Caco-2 (cell line): ENCODE measurements at regions not wholly inside any gene's neighbourhood (a gene's known extent, or its start where the extent isn't known, plus 50 kb on each side); places are given as distances from the start of the nearest gene placed in this dataset.
A peak's percentile ranks its signal among the peaks of the same experiment; 100 is the strongest.

Source experiments
- BruUV-seq: library from RNA; stranded (reverse); fragments of 400-500 nt; replicated peaks from 2 replicates; lab custom pipeline; 2021; lab: Mats Ljungman, UMichigan
- CTCF ChIA-PET: fragments of 300-600 bp; sonication (Branson Sonifier 250); formaldehyde crosslinking; loops from one replicate; lab custom pipeline; 2022; ENCODE audit warnings: antibody characterized with exemption; lab: Charles Lee
- POLR2A ChIA-PET: fragments of 300-600 bp; sonication (Branson Sonifier 250); formaldehyde crosslinking; loops from one replicate; lab custom pipeline; 2022; ENCODE audit warnings: antibody characterized with exemption; lab: Charles Lee
- DNase-seq, 2 experiments: peaks; one replicate each; pipeline versions ENCODE4 v3.0.0 to v3.0.0-alpha.2; 2020 to 2022
- H3K27me3 ChIP-seq: replicated peaks from 2 replicates; pipeline ENCODE4 v1.6.0; 2011; ENCODE audit warnings: low read length; ENCODE audit not compliant: control insufficient read depth, insufficient read depth
- H3K36me3 ChIP-seq: 2 replicates; pipeline ENCODE4 v1.5.1; 2011; ENCODE audit warnings: low read length; ENCODE audit not compliant: control insufficient read depth, insufficient read depth
- H3K4me1 ChIP-seq: fragments of 250-450 bp; sonication (Bioruptor Pico); 2 replicates; pipeline ENCODE4 v1.5.1; 2020; ENCODE audit warnings: mild to moderate bottlenecking
- H3K4me3 ChIP-seq: 2 replicates; pipeline ENCODE4 v1.5.1; 2011; ENCODE audit warnings: low read depth, mild to moderate bottlenecking, control low read depth, low read length
- H3K9me3 ChIP-seq: fragments of 250-450 bp; sonication (Bioruptor Pico); 2 replicates; pipeline ENCODE4 v1.5.1; 2020; ENCODE audit warnings: mild to moderate bottlenecking, moderate library complexity
- H3K27ac Mint-ChIP-seq: one replicate; pipeline ENCODE4 v1.8.0; 2022; ENCODE audit warnings: mixed read lengths; ENCODE audit not compliant: unreplicated experiment
- H3K27me3 Mint-ChIP-seq: one replicate; pipeline ENCODE4 v1.8.0; 2022; ENCODE audit warnings: mixed read lengths; ENCODE audit not compliant: insufficient read depth, unreplicated experiment
- H3K36me3 Mint-ChIP-seq: one replicate; pipeline ENCODE4 v1.8.0; 2022; ENCODE audit warnings: mild to moderate bottlenecking, mixed read lengths; ENCODE audit not compliant: insufficient read depth, unreplicated experiment
- H3K4me1 Mint-ChIP-seq: one replicate; pipeline ENCODE4 v1.8.0; 2022; ENCODE audit warnings: low read depth, mixed read lengths; ENCODE audit not compliant: unreplicated experiment
- H3K4me3 Mint-ChIP-seq: one replicate; pipeline ENCODE4 v1.8.0; 2022; ENCODE audit warnings: mild to moderate bottlenecking, moderate library complexity, mixed read lengths; ENCODE audit not compliant: unreplicated experiment
- H3K9me3 Mint-ChIP-seq: one replicate; pipeline ENCODE4 v1.8.0; 2022; ENCODE audit warnings: mixed read lengths; ENCODE audit not compliant: unreplicated experiment
- intact Hi-C: fragments of 100-400 bp; cut with micrococcal nuclease; formaldehyde crosslinking; loops from one replicate; pipeline ENCODE4 v1.10.0; 2022; ENCODE audit not compliant: unreplicated experiment
- TF ChIP-seq, protein P1 (sequence below), 2 experiments: fragments of 200-600 bp in 1 of 2; IDR thresholded peaks; 1 replicate in 1 of 2; 2 replicates in 1 of 2; pipeline versions ENCODE4 v1.5.1 to v1.8.0; 2011 to 2022; ENCODE audit warnings: antibody characterized with exemption in 1 of 2, control low read depth in 1 of 2, inconsistent platforms in 1 of 2, low read depth in 1 of 2, low read length in 1 of 2, mild to moderate bottlenecking in 1 of 2, moderate library complexity in 1 of 2; ENCODE audit not compliant: insufficient read depth in 1 of 2, severe bottlenecking in 1 of 2, unreplicated experiment in 1 of 2

DNA sequence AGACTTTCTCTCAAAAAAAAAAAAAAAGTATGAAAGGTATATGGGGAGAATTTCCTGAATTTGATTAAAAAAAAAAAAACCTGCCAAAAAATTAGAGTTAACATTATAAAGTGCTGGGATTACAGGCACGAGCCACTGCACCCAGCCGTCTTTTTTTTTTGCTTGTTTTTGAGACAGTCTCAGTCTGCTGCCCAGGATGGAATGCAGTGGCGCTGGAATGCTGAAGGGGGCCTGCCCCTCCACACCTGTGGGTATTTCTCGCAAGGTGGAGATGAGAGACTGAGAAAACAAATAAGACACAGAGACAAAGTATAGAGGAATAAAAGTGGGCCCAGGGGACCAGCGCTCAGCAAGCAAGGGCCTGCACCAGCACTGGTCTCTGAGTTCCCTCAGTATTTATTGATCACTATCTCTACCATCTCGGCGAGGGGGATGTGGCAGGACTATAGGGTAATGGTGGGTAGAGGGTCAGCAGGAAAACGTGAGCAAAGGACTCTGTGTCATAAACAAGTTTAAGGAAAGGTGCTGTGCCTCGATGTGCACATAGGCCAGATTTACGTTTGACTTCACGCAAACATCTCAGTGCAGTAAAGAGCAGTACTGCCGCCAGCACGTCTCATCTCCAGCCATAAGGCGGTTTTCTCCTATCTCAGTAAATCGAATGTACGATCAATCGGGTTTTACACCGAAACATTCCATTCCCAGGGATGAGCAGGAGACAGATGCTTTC is 117.2 kb downstream of the GOSR1 start:
- no peak overlapping the region for H3K4me3 ChIP-seq
- TF ChIP-seq, protein P1, sequence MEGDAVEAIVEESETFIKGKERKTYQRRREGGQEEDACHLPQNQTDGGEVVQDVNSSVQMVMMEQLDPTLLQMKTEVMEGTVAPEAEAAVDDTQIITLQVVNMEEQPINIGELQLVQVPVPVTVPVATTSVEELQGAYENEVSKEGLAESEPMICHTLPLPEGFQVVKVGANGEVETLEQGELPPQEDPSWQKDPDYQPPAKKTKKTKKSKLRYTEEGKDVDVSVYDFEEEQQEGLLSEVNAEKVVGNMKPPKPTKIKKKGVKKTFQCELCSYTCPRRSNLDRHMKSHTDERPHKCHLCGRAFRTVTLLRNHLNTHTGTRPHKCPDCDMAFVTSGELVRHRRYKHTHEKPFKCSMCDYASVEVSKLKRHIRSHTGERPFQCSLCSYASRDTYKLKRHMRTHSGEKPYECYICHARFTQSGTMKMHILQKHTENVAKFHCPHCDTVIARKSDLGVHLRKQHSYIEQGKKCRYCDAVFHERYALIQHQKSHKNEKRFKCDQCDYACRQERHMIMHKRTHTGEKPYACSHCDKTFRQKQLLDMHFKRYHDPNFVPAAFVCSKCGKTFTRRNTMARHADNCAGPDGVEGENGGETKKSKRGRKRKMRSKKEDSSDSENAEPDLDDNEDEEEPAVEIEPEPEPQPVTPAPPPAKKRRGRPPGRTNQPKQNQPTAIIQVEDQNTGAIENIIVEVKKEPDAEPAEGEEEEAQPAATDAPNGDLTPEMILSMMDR (IDR thresholded peaks at IDR 0.05; ENCODE audit: insufficient read depth in 1 of 2, low read depth in 1 of 2, low read length in 1 of 2, severe bottlenecking in 1 of 2, unreplicated experiment in 1 of 2): no peak
- POLR2A ChIA-PET: no interaction called here
- no peaks in the 10 kb centered on the region; the same call in 1 of the 2 replicates for H3K9me3 ChIP-seq
- intact Hi-C loops: no loop called here
- CTCF ChIA-PET: no interaction called here
- Mint-ChIP-seq H3K36me3 (no peaks in the 10 kb centered on the region), H3K27ac (no peak overlapping the region), H3K9me3 (peaks cover 9% of the 10 kb centered on the region), H3K4me1 (peaks cover 24% of the 10 kb centered on the region), H3K4me3 (no peak overlapping the region), H3K27me3 (no peaks in the 10 kb centered on the region)
- no TSS peak for BruUV-seq
- no peaks in the 10 kb centered on the region for H3K36me3 ChIP-seq
- peak in 1 of 2 experiments; percentile 21 for DNase-seq
- H3K4me1 ChIP-seq: peaks cover 7% of the 10 kb centered on the region; the same call in 1 of the 2 replicates
- H3K27me3 ChIP-seq: no peaks in the 10 kb centered on the region

DNA sequence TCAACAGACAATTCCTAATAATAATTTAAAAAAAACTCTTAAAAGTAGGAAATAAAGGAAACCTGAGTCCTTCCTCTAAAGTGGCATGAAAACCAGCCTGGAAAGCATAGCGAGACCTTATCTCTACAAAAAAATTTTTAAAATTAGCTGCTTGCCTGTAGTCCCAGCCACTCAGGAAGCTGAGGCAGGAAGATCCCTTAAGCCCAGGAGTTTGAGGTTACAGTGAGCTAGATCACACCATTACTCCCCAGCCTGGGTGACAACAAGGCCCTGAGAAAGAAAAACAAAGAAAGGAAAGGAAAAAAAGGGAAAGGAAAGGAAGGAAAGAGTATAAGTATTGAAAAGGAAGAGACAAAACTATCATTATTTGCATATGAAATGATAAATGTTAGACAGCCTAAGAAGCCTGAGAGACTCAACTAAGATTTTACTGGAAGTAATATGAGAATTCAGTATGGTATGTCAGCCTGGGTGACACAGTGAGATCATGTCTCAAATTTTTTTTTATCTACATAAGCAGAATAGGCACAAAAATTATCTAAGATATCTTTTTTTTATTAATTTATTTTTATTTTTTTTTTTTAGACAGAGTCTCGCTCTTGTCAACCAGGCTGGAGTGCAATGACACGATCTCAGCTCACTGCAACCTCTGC is 113.0 kb downstream of the GOSR1 start:
- Mint-ChIP-seq H3K27me3 (no peaks in the 10 kb centered on the region), H3K9me3 (peaks cover 4% of the 10 kb centered on the region), H3K4me1 (peaks cover 24% of the 10 kb centered on the region), H3K4me3 (no peak overlapping the region), H3K36me3 (no peaks in the 10 kb centered on the region), H3K27ac (no peak overlapping the region)
- H3K4me3 ChIP-seq: no peak overlapping the region
- no peaks in the 10 kb centered on the region for H3K36me3 ChIP-seq
- no peaks in the 10 kb centered on the region for H3K27me3 ChIP-seq
- DNase-seq: no peak
- 0 out of 2 replicates have a peak, but pooled peaks cover 8% of the 10 kb centered on the region for H3K4me1 ChIP-seq
- no TSS peak for BruUV-seq
- intact Hi-C loops: no loop called here
- ChIA-PET CTCF (no interaction called here), POLR2A (no interaction called here)
- no peaks in the 10 kb centered on the region for H3K9me3 ChIP-seq
- TF ChIP-seq, protein P1 (IDR thresholded peaks at IDR 0.05; ENCODE audit: insufficient read depth in 1 of 2, low read depth in 1 of 2, low read length in 1 of 2, severe bottlenecking in 1 of 2, unreplicated experiment in 1 of 2): no peak

DNA sequence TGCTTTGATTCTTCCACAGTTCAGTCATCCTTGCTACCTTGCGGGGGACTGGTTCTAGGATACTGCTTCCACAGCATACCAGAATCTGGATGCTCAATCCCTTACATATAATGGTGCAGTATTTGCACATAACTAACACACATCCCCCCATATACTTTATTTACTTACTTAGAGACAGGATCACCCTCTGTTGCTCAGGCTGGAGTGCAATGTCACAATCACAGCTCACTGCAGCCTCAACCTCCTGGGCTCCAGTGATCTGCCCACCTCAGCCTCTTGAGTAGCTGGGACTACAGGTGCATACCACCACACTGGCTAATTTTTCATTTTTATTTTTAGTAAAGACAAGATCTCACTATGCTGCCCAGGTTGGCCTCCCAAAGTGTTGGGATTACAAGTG is 112.2 kb downstream of the GOSR1 start:
- no TSS peak for BruUV-seq
- Mint-ChIP-seq H3K27ac (no peak overlapping the region), H3K36me3 (no peaks in the 10 kb centered on the region), H3K9me3 (no peaks in the 10 kb centered on the region), H3K4me3 (no peak overlapping the region), H3K4me1 (peaks cover 22% of the 10 kb centered on the region), H3K27me3 (no peaks in the 10 kb centered on the region)
- no peak overlapping the region for H3K4me3 ChIP-seq
- TF ChIP-seq, protein P1 (IDR thresholded peaks at IDR 0.05; ENCODE audit: insufficient read depth in 1 of 2, low read depth in 1 of 2, low read length in 1 of 2, severe bottlenecking in 1 of 2, unreplicated experiment in 1 of 2): no peak
- no peak for DNase-seq
- no peaks in the 10 kb centered on the region for H3K36me3 ChIP-seq
- POLR2A ChIA-PET: no interaction called here
- CTCF ChIA-PET: no interaction called here
- H3K27me3 ChIP-seq: no peaks in the 10 kb centered on the region
- no peaks in the 10 kb centered on the region for H3K9me3 ChIP-seq
- 0 out of 2 replicates have a peak, but pooled peaks cover 6% of the 10 kb centered on the region for H3K4me1 ChIP-seq
- intact Hi-C loops: no loop called here
